ENCODE measurements at regions not wholly inside any gene's neighbourhood (a gene's known extent, or its start where the extent isn't known, plus 50 kb on each side); places are given as distances from the start of the nearest gene placed in this dataset.

GRCh38 chr12:103197725-103198388 is 240.4 kb downstream of the ASCL1 start:
- DNase-seq, result no peak

DNA sequence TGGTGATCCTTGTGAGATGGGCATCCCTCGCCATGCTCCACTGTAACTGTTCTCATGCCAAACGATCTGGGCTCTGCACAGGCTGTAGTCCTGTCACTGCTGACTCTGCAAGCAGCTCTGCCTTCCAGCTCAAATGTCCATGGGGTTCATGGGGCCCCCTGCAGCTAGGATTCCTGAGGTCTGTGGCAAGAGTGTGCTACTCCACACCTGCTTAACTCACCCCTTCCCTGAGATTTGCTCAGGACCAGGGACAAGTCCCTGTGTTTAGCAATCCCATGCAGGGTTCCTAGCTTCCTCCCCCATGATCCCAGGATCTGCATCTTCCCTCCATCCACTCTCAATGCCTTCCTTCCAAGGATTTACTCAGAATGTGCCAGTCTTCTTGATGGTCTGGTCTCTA is 241.0 kb downstream of the ASCL1 start:
- no peak for DNase-seq

GRCh38 chr12:103205906-103206305 is 248.4 kb downstream of the ASCL1 start:
- no peak for DNase-seq

DNA sequence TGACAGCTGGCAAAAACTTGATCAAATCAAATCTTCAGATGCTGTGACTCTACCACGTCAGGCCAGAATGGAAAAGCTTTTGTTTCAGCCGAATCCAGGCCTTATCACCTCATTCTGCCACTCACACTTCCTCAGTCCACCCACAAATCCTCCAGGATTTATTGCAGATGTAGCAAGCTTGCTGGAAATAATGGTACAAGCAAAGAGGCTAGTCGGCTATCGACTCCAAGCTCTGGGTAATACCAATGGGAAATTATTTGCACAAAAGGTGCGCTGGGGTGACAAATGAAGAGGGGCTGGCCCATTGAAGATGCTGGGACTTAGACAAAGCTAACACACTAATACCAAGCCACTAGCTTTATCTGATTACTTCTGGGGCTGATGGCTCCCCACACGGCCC is 250.5 kb downstream of the ASCL1 start:
- DNase-seq, result no peak

DNA sequence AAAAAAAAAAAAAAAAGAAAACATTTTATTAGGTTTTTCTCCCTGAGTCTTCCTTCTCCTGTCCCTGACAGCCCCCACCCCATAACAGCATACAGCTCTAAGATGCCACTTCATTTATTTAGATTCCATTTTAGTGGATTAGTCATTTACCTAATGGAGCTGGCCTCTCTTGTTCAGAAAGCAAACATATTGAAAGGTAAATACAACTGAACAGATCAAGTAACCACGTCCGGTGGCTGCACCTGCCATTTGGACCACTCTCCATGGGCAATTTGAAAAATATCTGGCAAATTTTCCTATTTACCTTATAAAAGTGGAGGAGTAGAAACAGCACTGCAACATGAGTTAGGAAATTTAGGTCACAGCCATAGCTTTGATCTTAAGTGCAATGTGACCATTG is 254.6 kb downstream of the C12orf42 start:
- DNase-seq, result peak; percentile 95

DNA sequence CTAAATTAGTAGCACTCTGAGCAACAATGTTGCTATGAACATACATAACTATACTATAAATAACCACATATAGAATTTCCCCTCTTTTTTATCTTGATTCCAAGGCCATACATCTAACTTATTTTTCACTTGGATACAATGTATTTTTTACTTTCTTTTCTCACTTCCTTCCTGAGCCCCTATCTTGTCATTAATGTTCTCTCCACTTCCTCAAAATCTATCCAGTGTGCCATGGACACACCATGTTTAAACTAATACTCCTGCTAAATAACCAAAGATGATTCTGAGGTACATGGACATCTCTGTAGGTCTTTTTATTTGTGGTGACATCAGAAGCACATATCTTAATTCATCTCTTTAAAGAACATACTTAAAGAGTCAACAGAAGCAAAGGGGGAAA is 251.2 kb downstream of the C12orf42 start:
- no peak for DNase-seq

DNA sequence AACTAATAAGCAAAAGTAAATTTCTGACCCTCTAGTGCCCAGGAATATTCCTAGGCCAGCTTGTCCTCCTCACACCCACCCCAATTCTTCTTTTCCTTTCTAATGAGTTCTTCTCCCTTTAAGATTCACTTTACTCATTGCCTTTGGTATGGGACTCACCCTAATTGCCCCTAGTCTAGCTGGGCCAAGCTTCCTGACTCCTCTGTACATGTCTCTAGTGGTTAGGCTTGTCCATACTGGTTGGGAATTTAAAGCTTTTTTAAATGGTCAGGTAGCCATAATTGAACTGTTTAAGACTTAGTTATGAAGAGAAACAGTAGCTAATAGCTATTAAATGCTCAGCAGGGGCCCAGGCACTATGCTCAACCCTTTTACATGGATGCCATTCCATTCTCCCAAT is 248.2 kb downstream of the C12orf42 start:
- DNase-seq, result no peak

DNA sequence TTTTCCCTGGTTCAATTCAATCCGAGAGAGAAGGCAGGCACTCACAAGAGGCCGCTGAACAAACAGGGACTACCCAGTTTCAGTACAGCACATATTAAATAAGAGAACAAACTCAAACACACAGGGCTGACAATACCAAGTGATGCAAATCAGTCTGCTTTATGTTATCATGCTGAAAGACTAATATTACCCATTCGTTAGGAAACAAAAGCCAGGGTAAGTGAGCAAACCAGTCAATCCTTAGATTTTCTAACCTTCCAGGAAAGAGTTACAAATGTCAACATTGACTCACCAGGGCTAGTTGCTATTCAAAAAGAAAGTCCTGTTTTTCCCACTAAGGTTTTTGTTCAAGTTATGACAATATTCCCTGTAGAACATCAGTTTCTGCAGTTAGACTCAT is 246.2 kb downstream of the C12orf42 start:
- no peak for DNase-seq

GRCh38 chr12:103250487-103250886 is 245.3 kb downstream of the C12orf42 start:
- DNase-seq, result no peak
